ENCODE measurements at regions not wholly inside any gene's neighbourhood (a gene's known extent, or its start where the extent isn't known, plus 50 kb on each side); places are given as distances from the start of the nearest gene placed in this dataset.

DNA sequence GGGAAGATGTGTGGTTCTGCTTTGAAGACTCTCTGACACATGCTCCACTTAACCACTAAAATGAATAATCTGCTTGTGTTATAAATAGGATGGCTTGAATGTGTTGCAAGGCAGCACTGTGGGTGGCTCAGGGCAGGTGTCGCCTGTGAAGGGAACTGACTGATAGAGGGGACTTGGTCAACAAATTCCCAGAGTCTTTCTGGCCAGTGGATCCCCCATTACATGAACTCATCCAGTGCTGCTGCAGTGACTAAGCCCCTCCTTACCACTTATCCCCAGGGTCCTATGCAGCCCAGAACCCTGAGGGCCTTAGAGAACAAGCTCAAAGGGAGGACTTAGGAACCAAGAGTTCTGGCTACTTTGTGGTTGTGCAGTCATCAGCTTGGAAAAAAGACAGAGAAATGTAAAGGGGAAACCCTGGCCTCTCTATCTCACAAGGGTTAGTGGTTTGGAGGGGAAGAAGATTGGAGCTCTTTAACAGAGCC, 226.2 kb upstream of the TNP1 start:
- no peak overlapping the region for H3K4me3 ChIP-seq (ENCODE audit: low read depth in 1 of 2, low read length in 2 of 2)
- H3K36me3 ChIP-seq (ENCODE audit: insufficient read depth, low read length), result no peaks in the 10 kb centered on the region
- TF ChIP-seq EZH2 (IDR thresholded peaks at IDR 0.05; ENCODE audit: borderline replicate concordance, low read depth, low read length, severe bottlenecking), result no peak
- TF ChIP-seq, protein P1, sequence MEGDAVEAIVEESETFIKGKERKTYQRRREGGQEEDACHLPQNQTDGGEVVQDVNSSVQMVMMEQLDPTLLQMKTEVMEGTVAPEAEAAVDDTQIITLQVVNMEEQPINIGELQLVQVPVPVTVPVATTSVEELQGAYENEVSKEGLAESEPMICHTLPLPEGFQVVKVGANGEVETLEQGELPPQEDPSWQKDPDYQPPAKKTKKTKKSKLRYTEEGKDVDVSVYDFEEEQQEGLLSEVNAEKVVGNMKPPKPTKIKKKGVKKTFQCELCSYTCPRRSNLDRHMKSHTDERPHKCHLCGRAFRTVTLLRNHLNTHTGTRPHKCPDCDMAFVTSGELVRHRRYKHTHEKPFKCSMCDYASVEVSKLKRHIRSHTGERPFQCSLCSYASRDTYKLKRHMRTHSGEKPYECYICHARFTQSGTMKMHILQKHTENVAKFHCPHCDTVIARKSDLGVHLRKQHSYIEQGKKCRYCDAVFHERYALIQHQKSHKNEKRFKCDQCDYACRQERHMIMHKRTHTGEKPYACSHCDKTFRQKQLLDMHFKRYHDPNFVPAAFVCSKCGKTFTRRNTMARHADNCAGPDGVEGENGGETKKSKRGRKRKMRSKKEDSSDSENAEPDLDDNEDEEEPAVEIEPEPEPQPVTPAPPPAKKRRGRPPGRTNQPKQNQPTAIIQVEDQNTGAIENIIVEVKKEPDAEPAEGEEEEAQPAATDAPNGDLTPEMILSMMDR (IDR thresholded peaks at IDR 0.05; ENCODE audit: borderline replicate concordance, extremely low read depth, low read length, poor library complexity, severe bottlenecking), result no peak
- no peaks in the 10 kb centered on the region for H3K9me3 ChIP-seq (ENCODE audit: insufficient read depth, low read length, severe bottlenecking)
- H3K27me3 ChIP-seq (ENCODE audit: insufficient read depth, low read length, poor library complexity), result no peaks in the 10 kb centered on the region
- H3K9ac ChIP-seq (ENCODE audit: low read depth, low read length), result no peak overlapping the region
- no peak for ATAC-seq (ENCODE audit: insufficient read depth, low read depth)
- H3K4me2 ChIP-seq (ENCODE audit: insufficient read depth, low read length), result no peak overlapping the region
- H2AFZ ChIP-seq (ENCODE audit: low read depth, low read length), result no peak overlapping the region
- H4K20me1 ChIP-seq (ENCODE audit: insufficient read depth, low read length), result no peaks in the 10 kb centered on the region
- peaks cover 20% of the 10 kb centered on the region for H3K4me1 ChIP-seq (ENCODE audit: insufficient read depth, low read length)
- H3K79me2 ChIP-seq (ENCODE audit: insufficient read depth, low read length), result no peaks in the 10 kb centered on the region
- H3K27ac ChIP-seq (ENCODE audit: low read length), result no peak overlapping the region
- no peak for DNase-seq

DNA sequence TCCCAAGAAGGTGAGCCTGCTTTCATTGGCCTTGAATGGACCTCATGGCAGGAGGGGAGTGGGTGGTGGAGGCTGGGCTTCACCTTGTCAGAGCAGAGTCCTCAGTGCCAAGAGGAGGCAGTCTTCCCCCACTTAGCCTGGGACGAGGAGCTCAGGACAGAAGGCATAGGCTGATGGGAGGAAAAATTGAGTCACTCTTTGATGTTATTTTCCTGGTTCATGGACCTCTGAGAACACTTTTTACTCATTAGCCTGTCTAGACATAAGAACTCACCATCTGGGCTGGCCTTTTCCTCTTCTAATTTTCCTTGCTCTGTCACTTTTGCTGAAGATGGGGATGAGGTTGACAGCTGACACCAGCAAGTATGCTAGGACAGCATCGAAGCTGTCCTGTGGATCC, 225.7 kb upstream of the TNP1 start:
- no peak overlapping the region for H3K4me2 ChIP-seq (ENCODE audit: insufficient read depth, low read length)

DNA sequence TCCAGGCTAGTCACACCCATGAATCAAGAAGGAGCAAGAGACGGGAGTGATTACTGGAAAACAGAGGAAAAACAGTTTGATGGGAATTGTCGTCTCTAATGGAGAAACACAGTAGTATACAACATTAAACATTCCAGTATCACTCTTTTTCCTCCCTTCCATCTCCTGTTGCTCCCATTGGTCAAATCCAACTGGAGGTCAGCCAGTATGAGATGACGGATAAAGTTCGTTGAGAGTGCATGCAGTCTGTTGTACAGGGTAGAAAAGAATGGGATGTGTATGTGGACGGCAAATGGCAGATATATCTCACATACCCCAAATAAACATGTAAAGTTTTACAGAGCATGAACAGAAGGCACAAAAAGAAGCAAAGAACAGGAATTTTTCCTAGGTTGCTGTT, 221.9 kb upstream of the TNP1 start:
- DNase-seq, result no peak
- H3K4me2 ChIP-seq (ENCODE audit: insufficient read depth, low read length), result no peak overlapping the region

More for the DNA sequence above, 225.7 kb upstream of the TNP1 start:
- H3K4me1 ChIP-seq (ENCODE audit: insufficient read depth, low read length), result peaks cover 16% of the 10 kb centered on the region
- H3K36me3 ChIP-seq (ENCODE audit: insufficient read depth, low read length), result no peaks in the 10 kb centered on the region
- no peak overlapping the region for H3K9ac ChIP-seq (ENCODE audit: low read depth, low read length)
- ATAC-seq (ENCODE audit: insufficient read depth, low read depth), result no peak
- no peaks in the 10 kb centered on the region for H3K27me3 ChIP-seq (ENCODE audit: insufficient read depth, low read length, poor library complexity)
- no peaks in the 10 kb centered on the region for H3K9me3 ChIP-seq (ENCODE audit: insufficient read depth, low read length, severe bottlenecking)
- no peak overlapping the region for H3K4me3 ChIP-seq (ENCODE audit: low read depth in 1 of 2, low read length in 2 of 2)
- H2AFZ ChIP-seq (ENCODE audit: low read depth, low read length), result no peak overlapping the region
- TF ChIP-seq EZH2 (IDR thresholded peaks at IDR 0.05; ENCODE audit: borderline replicate concordance, low read depth, low read length, severe bottlenecking), result no peak
- TF ChIP-seq, protein P1 (IDR thresholded peaks at IDR 0.05; ENCODE audit: borderline replicate concordance, extremely low read depth, low read length, poor library complexity, severe bottlenecking), result no peak
- no peak for DNase-seq
- H3K27ac ChIP-seq (ENCODE audit: low read length), result no peak overlapping the region
- H4K20me1 ChIP-seq (ENCODE audit: insufficient read depth, low read length), result no peaks in the 10 kb centered on the region
- no peaks in the 10 kb centered on the region for H3K79me2 ChIP-seq (ENCODE audit: insufficient read depth, low read length)

More for the DNA sequence above, 221.9 kb upstream of the TNP1 start:
- H2AFZ ChIP-seq (ENCODE audit: low read depth, low read length), result no peak overlapping the region
- H3K9me3 ChIP-seq (ENCODE audit: insufficient read depth, low read length, severe bottlenecking), result no peaks in the 10 kb centered on the region
- TF ChIP-seq EZH2 (IDR thresholded peaks at IDR 0.05; ENCODE audit: borderline replicate concordance, low read depth, low read length, severe bottlenecking), result no peak
- TF ChIP-seq, protein P1 (IDR thresholded peaks at IDR 0.05; ENCODE audit: borderline replicate concordance, extremely low read depth, low read length, poor library complexity, severe bottlenecking), result no peak
- no peaks in the 10 kb centered on the region for H3K4me1 ChIP-seq (ENCODE audit: insufficient read depth, low read length)
- H3K27ac ChIP-seq (ENCODE audit: low read length), result no peak overlapping the region
- H3K4me3 ChIP-seq (ENCODE audit: low read depth in 1 of 2, low read length in 2 of 2), result no peak overlapping the region
- ATAC-seq (ENCODE audit: insufficient read depth, low read depth), result no peak
- no peaks in the 10 kb centered on the region for H4K20me1 ChIP-seq (ENCODE audit: insufficient read depth, low read length)
- H3K79me2 ChIP-seq (ENCODE audit: insufficient read depth, low read length), result no peaks in the 10 kb centered on the region
- no peaks in the 10 kb centered on the region for H3K36me3 ChIP-seq (ENCODE audit: insufficient read depth, low read length)
- H3K9ac ChIP-seq (ENCODE audit: low read depth, low read length), result no peak overlapping the region
- peaks cover 3% of the 10 kb centered on the region for H3K27me3 ChIP-seq (ENCODE audit: insufficient read depth, low read length, poor library complexity)
